Small intestine (tissue), 7 donors: ENCODE measurements at regions not wholly inside any gene's neighbourhood (a gene's known extent, or its start where the extent isn't known, plus 50 kb on each side); places are given as distances from the start of the nearest gene placed in this dataset.

ENCODE experiments used
- DNase-seq, 2 donors: peaks; one replicate each; pipeline versions ENCODE4 v3.0.0 to v3.0.0-alpha.2; 2013
- FAIRE-seq: peaks from 2 replicates; lab custom pipeline; 2012; peaks lifted over from hg19 to GRCh38; lab: Jason Lieb, UNC
- H3K27ac ChIP-seq, 3 donors: one replicate each; pipeline ENCODE4 v1.5.1; 2013; ENCODE audit warnings: low read length in 2 of 3, mild to moderate bottlenecking in 2 of 3, control low read depth in 1 of 3, inconsistent platforms in 1 of 3, low read depth in 1 of 3, moderate library complexity in 1 of 3
- H3K27me3 ChIP-seq, 3 donors: one replicate each; pipeline ENCODE4 v1.6.1; 2013; ENCODE audit warnings: low read length in 3 of 3, inconsistent platforms in 1 of 3; ENCODE audit not compliant: control insufficient read depth in 3 of 3, insufficient read depth in 3 of 3
- H3K36me3 ChIP-seq, 3 donors: one replicate each; pipeline ENCODE4 v1.6.1; 2013; ENCODE audit warnings: low read length in 3 of 3, inconsistent platforms in 1 of 3, low read depth in 1 of 3, mild to moderate bottlenecking in 1 of 3, moderate library complexity in 1 of 3; ENCODE audit not compliant: control insufficient read depth in 3 of 3, insufficient read depth in 2 of 3
- H3K4me1 ChIP-seq, 3 donors: one replicate each; pipeline ENCODE4 v1.6.1; 2013; ENCODE audit warnings: low read length in 2 of 3, inconsistent platforms in 1 of 3, low read depth in 1 of 3, mild to moderate bottlenecking in 1 of 3, moderate library complexity in 1 of 3; ENCODE audit not compliant: control insufficient read depth in 3 of 3, insufficient read depth in 2 of 3
- H3K4me3 ChIP-seq, 3 donors: one replicate each; pipeline ENCODE4 v1.5.1; 2013; ENCODE audit warnings: low read length in 3 of 3, control low read depth in 1 of 3, inconsistent platforms in 1 of 3, low read depth in 1 of 3, mild to moderate bottlenecking in 1 of 3, moderate library complexity in 1 of 3
- H3K9me3 ChIP-seq, 2 donors: one replicate each; pipeline ENCODE4 v1.6.1; 2013; ENCODE audit warnings: low read depth in 1 of 2, low read length in 1 of 2; ENCODE audit not compliant: control insufficient read depth in 2 of 2, insufficient read depth in 1 of 2
- WGBS, 3 donors: extraction: QIAGEN DNeasy Blood & Tissue Kit; methylation state at CpG; one replicate each; pipeline ENCODE4 v1.1.7; 2013; 5-methylcytosine and 5-hydroxymethylcytosine counted together
- donor health status: healthy with polysubstance abuse.
- donor health status: control.
- donor health status: control.
- donor health status: Bipolar disorder and iron deficiency.
- donor health status: healthy.

GRCh38 chr2:128537646-128538045 is 219.0 kb upstream of the HS6ST1 start:
- no peak for FAIRE-seq

GRCh38 chr2:128538396-128538795 is 219.7 kb upstream of the HS6ST1 start:
- no peak for FAIRE-seq

More at GRCh38 chr2:128537646-128538045, 219.0 kb upstream of the HS6ST1 start:
- Histone ChIP-seq H3K27me3 (no peaks in the 10 kb centered on the region), H3K27ac (no peak overlapping the region), H3K4me1 (peaks cover 0 to 4% (median 0%) of the 10 kb centered on the region in 3 donors), H3K9me3 (no peaks in the 10 kb centered on the region), H3K36me3 (no peaks in the 10 kb centered on the region), H3K4me3 (no peak overlapping the region)
- no peak for DNase-seq

GRCh38 chr2:128540670-128541069 is 222.0 kb upstream of the HS6ST1 start:
- no peaks in the 10 kb centered on the region for H3K9me3 ChIP-seq
- WGBS, 3 donors: 91 to 94% (median 94%) methylated on average over 3 of the region's 3 CpGs

More at GRCh38 chr2:128538396-128538795, 219.7 kb upstream of the HS6ST1 start:
- Histone ChIP-seq H3K27ac (no peak overlapping the region), H3K9me3 (no peaks in the 10 kb centered on the region), H3K27me3 (no peaks in the 10 kb centered on the region), H3K36me3 (no peaks in the 10 kb centered on the region), H3K4me1 (peaks cover 0 to 4% (median 0%) of the 10 kb centered on the region in 3 donors), H3K4me3 (no peak overlapping the region)
- no peak for DNase-seq
- WGBS, 3 donors: 77 to 90% (median 85%) methylated on average over 2 of the region's 2 CpGs

GRCh38 chr2:128541448-128541847 is 222.8 kb upstream of the HS6ST1 start:
- Histone ChIP-seq H3K27ac (no peak overlapping the region), H3K36me3 (no peaks in the 10 kb centered on the region), H3K9me3 (no peaks in the 10 kb centered on the region), H3K4me1 (peaks cover 0 to 4% (median 0%) of the 10 kb centered on the region in 3 donors), H3K27me3 (no peaks in the 10 kb centered on the region), H3K4me3 (no peak overlapping the region)
- no peak for DNase-seq
- 49 to 70% (median 58%) methylated on average over 2 of the region's 2 CpGs for WGBS, 3 donors
- FAIRE-seq: no peak

More at GRCh38 chr2:128540670-128541069, 222.0 kb upstream of the HS6ST1 start:
- H3K4me3 ChIP-seq: no peak overlapping the region
- peaks cover 0 to 4% (median 0%) of the 10 kb centered on the region in 3 donors for H3K4me1 ChIP-seq
- H3K27me3 ChIP-seq: no peaks in the 10 kb centered on the region
- FAIRE-seq (no peak), DNase-seq (no peak)
- no peaks in the 10 kb centered on the region for H3K36me3 ChIP-seq
- no peak overlapping the region for H3K27ac ChIP-seq

- H3K4me3 ChIP-seq: no peak overlapping the region
- no peaks in the 10 kb centered on the region for H3K27me3 ChIP-seq
- 86 to 92% (median 90%) methylated on average over 3 of the region's 3 CpGs for WGBS, 3 donors
- DNase-seq (no peak), FAIRE-seq (no peak)
- H3K36me3 ChIP-seq: no peaks in the 10 kb centered on the region
- H3K4me1 ChIP-seq: peaks cover 0 to 4% (median 0%) of the 10 kb centered on the region in 3 donors
- no peak overlapping the region for H3K27ac ChIP-seq
- no peaks in the 10 kb centered on the region for H3K9me3 ChIP-seq
These were observed 224.4 kb upstream of the HS6ST1 start for GRCh38 chr2:128543036-128543435.

GRCh38 chr2:128543646-128544045 is 225.0 kb upstream of the HS6ST1 start:
- no peak overlapping the region for H3K4me3 ChIP-seq
- DNase-seq (no peak), FAIRE-seq (no peak)
- no peaks in the 10 kb centered on the region for H3K36me3 ChIP-seq
- H3K27me3 ChIP-seq: no peaks in the 10 kb centered on the region
- WGBS, 3 donors: 84 to 88% (median 87%) methylated on average over 10 of the region's 10 CpGs
- no peak overlapping the region for H3K27ac ChIP-seq
- H3K9me3 ChIP-seq: no peaks in the 10 kb centered on the region
- H3K4me1 ChIP-seq: peaks cover 0 to 4% (median 0%) of the 10 kb centered on the region in 3 donors

- FAIRE-seq: no peak
- Histone ChIP-seq H3K36me3 (no peaks in the 10 kb centered on the region), H3K4me3 (no peak overlapping the region), H3K9me3 (no peaks in the 10 kb centered on the region), H3K27ac (no peak overlapping the region), H3K4me1 (peaks cover 0 to 4% (median 0%) of the 10 kb centered on the region in 3 donors), H3K27me3 (no peaks in the 10 kb centered on the region)
- DNase-seq: no peak
- WGBS, 3 donors: 70 to 81% (median 78%) methylated on average over 16 of the region's 16 CpGs
These were observed 225.8 kb upstream of the HS6ST1 start for GRCh38 chr2:128544321-128545037.

GRCh38 chr2:128545085-128545484 is 226.4 kb upstream of the HS6ST1 start:
- DNase-seq: no peak
- H3K36me3 ChIP-seq: no peaks in the 10 kb centered on the region
- 92 to 97% (median 97%) methylated on average over 5 of the region's 5 CpGs for WGBS, 3 donors
- H3K27ac ChIP-seq: no peak overlapping the region
- H3K4me1 ChIP-seq: peaks cover 0 to 6% (median 0%) of the 10 kb centered on the region in 3 donors
- no peaks in the 10 kb centered on the region for H3K27me3 ChIP-seq
- H3K4me3 ChIP-seq: no peak overlapping the region
- no peaks in the 10 kb centered on the region for H3K9me3 ChIP-seq
- FAIRE-seq: no peak
